Cardiac muscle cell (in vitro differentiated cells and primary cell): ENCODE measurements at regions not wholly inside any gene's neighbourhood (a gene's known extent, or its start where the extent isn't known, plus 50 kb on each side); places are given as distances from the start of the nearest gene placed in this dataset.

ENCODE experiments used
- DNase-seq, 2 donors: peaks; one replicate each; pipeline versions ENCODE4 v3.0.0 to v3.0.0-alpha.2; 2010 to 2017; ENCODE audit warnings: low read depth in 1 of 2, low spot score in 1 of 2
- H3K27ac ChIP-seq: fragments of 200-600 bp; sonication (generic); 2 replicates; pipeline ENCODE4 v1.5.1; 2016
- H3K27me3 ChIP-seq: fragments of 200-600 bp; sonication (generic); 2 replicates; pipeline ENCODE4 v1.6.0; 2016; ENCODE audit warnings: control low read depth
- H3K36me3 ChIP-seq: fragments of 200-600 bp; sonication (generic); 2 replicates; pipeline ENCODE4 v1.5.1; 2016; ENCODE audit warnings: control low read depth
- H3K4me1 ChIP-seq: fragments of 200-600 bp; sonication (generic); 2 replicates; pipeline ENCODE4 v1.8.1; 2017; ENCODE audit warnings: low read depth, mild to moderate bottlenecking, mixed run types
- H3K4me3 ChIP-seq: fragments of 200-600 bp; sonication (generic); 2 replicates; pipeline ENCODE4 v1.5.1; 2016; ENCODE audit warnings: mild to moderate bottlenecking
- H3K9me3 ChIP-seq: fragments of 200-600 bp; sonication (generic); 2 replicates; pipeline ENCODE4 v1.5.1; 2017; ENCODE audit warnings: low read depth, mild to moderate bottlenecking, control low read depth
- CTCF ChIP-seq: IDR thresholded peaks from 2 replicates; pipeline ENCODE4 v1.5.1; 2012; ENCODE audit warnings: low read depth, mild to moderate bottlenecking, low read length

- no peaks in the 10 kb centered on the region for H3K27me3 ChIP-seq
- DNase-seq, result no peak
- no peak overlapping the region for H3K27ac ChIP-seq
- H3K4me3 ChIP-seq, result no peak overlapping the region
- TF ChIP-seq CTCF, result no peak
- H3K4me1 ChIP-seq, result peaks cover 4% of the 10 kb centered on the region
- H3K9me3 ChIP-seq, result no peaks in the 10 kb centered on the region
- H3K36me3 ChIP-seq, result no peaks in the 10 kb centered on the region
Measured at GRCh38 chr12:3992945-3993344, 119.7 kb upstream of the PARP11 start.

GRCh38 chr12:3991798-3992580, 118.8 kb upstream of the PARP11 start:
- DNase-seq, result no peak
- no peaks in the 10 kb centered on the region for H3K27me3 ChIP-seq
- H3K4me3 ChIP-seq, result no peak overlapping the region
- H3K27ac ChIP-seq, result no peak overlapping the region
- H3K4me1 ChIP-seq, result peaks cover 4% of the 10 kb centered on the region
- no peak for TF ChIP-seq CTCF
- H3K9me3 ChIP-seq, result no peaks in the 10 kb centered on the region
- no peaks in the 10 kb centered on the region for H3K36me3 ChIP-seq

GRCh38 chr12:3990501-3991280, 117.5 kb upstream of the PARP11 start:
- no peak for TF ChIP-seq CTCF
- Histone ChIP-seq H3K4me1 (peaks cover 4% of the 10 kb centered on the region), H3K27me3 (no peaks in the 10 kb centered on the region), H3K4me3 (no peak overlapping the region), H3K27ac (no peak overlapping the region), H3K9me3 (no peaks in the 10 kb centered on the region), H3K36me3 (no peaks in the 10 kb centered on the region)
- no peak for DNase-seq

GRCh38 chr12:3989218-3989550, 116.0 kb upstream of the PARP11 start:
- H3K27me3 ChIP-seq, result no peaks in the 10 kb centered on the region
- H3K4me3 ChIP-seq, result no peak overlapping the region
- TF ChIP-seq CTCF, result no peak
- H3K9me3 ChIP-seq, result no peaks in the 10 kb centered on the region
- H3K27ac ChIP-seq, result no peak overlapping the region
- H3K36me3 ChIP-seq, result no peaks in the 10 kb centered on the region
- H3K4me1 ChIP-seq, result peaks cover 4% of the 10 kb centered on the region
- DNase-seq, result no peak

GRCh38 chr12:3988519-3989217, 115.5 kb upstream of the PARP11 start:
- Histone ChIP-seq H3K27ac (no peak overlapping the region), H3K4me1 (peaks cover 4% of the 10 kb centered on the region), H3K36me3 (no peaks in the 10 kb centered on the region), H3K9me3 (no peaks in the 10 kb centered on the region), H3K4me3 (no peak overlapping the region), H3K27me3 (no peaks in the 10 kb centered on the region)
- no peak for DNase-seq
- TF ChIP-seq CTCF, result no peak
